Upper lobe of right lung (tissue), 1 donor: ENCODE measurements at regions not wholly inside any gene's neighbourhood (a gene's known extent, or its start where the extent isn't known, plus 50 kb on each side); places are given as distances from the start of the nearest gene placed in this dataset.

Experiments used
- ATAC-seq: fragments of 200-7000 bp; cut with Tn5 transposase; one replicate; pipeline ENCODE4 v1.9.1; 2020; ENCODE audit warnings: mild to moderate bottlenecking, moderate library complexity
- DNase-seq: peaks from one replicate; pipeline ENCODE4 v3.0.0-alpha.2; 2020
- H3K27ac ChIP-seq: fragments of 200-600 bp; one replicate; pipeline ENCODE4 v1.8.0; 2022
- H3K27me3 ChIP-seq: fragments of 200-600 bp; one replicate; pipeline ENCODE4 v1.8.0; 2022; ENCODE audit warnings: mild to moderate bottlenecking
- H3K36me3 ChIP-seq: fragments of 200-600 bp; one replicate; pipeline ENCODE4 v1.8.0; 2022
- H3K4me1 ChIP-seq: fragments of 200-600 bp; one replicate; pipeline ENCODE4 v1.8.0; 2022
- H3K4me3 ChIP-seq: fragments of 200-600 bp; one replicate; pipeline ENCODE4 v1.8.0; 2022; ENCODE audit warnings: mild to moderate bottlenecking
- H3K9me3 ChIP-seq: fragments of 200-600 bp; one replicate; pipeline ENCODE4 v1.8.0; 2022
- CTCF ChIP-seq: fragments of 200-600 bp; IDR thresholded peaks from one replicate; pipeline ENCODE4 v1.8.0; 2022; ENCODE audit warnings: antibody characterized with exemption
- intact Hi-C: fragments of 100-400 bp; cut with DNase I; formaldehyde crosslinking; loops from one replicate; pipeline ENCODE4 v1.11.0; 2022
- donor health status: DM: no; HTN: yes; CAD: no; lungs with severe emphysema.

- Histone ChIP-seq H3K4me1 (no peaks in the 10 kb centered on the region), H3K27me3 (no peaks in the 10 kb centered on the region), H3K27ac (no peak overlapping the region), H3K36me3 (no peaks in the 10 kb centered on the region), H3K9me3 (no peaks in the 10 kb centered on the region), H3K4me3 (no peak overlapping the region)
- no peak for DNase-seq
- TF ChIP-seq CTCF = peak; percentile 29
- peak; percentile 38 for ATAC-seq
- intact Hi-C loops = no loop called here
These were observed 125.6 kb downstream of the NXNL2 start for GRCh38 chr9:88660611-88661010.

DNA sequence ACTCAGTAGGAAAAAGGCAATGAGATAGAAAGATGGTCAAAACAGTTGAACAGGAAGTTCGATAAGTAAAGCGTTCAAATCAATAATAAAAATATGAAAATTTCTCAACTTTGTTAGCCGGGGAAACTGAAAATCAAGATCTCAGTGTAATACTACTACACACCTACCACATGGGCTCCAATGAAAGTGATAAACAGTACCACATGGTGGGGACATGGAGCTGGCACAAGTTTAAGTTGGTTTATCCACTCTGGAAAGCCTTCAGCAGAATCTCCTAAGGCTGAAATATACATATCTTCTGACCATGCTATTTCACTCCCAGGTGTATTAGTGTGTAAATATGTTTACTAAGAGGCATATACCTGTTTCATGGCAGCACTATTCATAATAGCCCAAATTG is 126.8 kb downstream of the NXNL2 start:
- DNase-seq (no peak), ATAC-seq (no peak)
- Histone ChIP-seq H3K4me1 (no peaks in the 10 kb centered on the region), H3K27ac (no peak overlapping the region), H3K36me3 (no peaks in the 10 kb centered on the region), H3K27me3 (no peaks in the 10 kb centered on the region), H3K9me3 (no peaks in the 10 kb centered on the region), H3K4me3 (no peak overlapping the region)
- TF ChIP-seq CTCF = no peak
- intact Hi-C loops = no loop called here

DNA sequence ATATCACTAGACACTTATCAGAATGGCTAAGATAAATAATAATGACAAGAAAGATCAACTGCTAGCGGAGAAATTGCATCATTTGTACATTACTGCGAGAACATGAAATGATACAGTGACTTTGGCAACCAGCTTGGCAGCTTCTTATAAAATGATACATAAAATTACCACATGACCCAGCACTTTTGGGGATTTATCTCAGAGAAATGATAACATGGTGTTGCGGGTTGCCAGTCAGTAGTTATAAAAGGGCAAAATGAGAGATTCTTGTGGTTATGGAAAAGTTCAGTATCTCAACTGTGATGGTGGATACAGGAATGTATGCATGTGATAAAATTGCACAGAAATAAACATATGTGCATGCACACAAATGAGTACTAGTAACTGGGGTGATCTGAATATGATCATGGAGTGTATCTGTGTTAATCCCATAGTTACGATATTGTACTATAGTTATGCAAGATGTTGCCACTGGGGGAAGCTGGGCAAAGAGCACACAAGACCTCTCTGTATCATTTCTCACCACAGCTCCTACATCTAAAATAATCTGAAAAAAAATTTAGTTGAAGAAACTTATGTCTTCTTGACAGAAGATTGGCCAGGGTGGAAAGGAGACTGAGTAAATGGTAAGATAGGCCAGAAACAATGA is 128.9 kb downstream of the NXNL2 start:
- no peaks in the 10 kb centered on the region for H3K36me3 ChIP-seq
- no peak for TF ChIP-seq CTCF
- ATAC-seq (no peak), DNase-seq (no peak)
- H3K9me3 ChIP-seq = no peaks in the 10 kb centered on the region
- no peaks in the 10 kb centered on the region for H3K4me1 ChIP-seq
- no peaks in the 10 kb centered on the region for H3K27me3 ChIP-seq
- no peak overlapping the region for H3K4me3 ChIP-seq
- no peak overlapping the region for H3K27ac ChIP-seq
- intact Hi-C loops = no loop called here

DNA sequence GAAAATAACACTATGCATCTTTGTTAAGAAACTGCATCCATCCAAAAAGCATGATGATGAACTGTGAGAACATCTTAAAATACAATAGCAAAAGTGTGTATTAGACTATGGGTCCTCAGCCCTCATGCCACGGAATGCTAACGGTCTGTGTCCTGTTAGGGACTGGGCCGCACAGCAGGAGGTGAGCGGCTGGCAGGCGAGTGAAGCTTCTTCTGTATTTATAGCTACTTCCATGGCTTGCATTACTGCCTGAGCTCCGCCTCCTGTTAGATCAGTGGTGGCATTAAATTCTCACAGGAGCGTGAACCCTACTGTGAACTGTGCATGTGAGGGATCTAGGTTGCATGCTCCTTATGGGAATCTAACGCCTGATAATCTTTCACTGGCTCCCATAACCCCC is 129.8 kb downstream of the NXNL2 start:
- intact Hi-C loops = no loop called here

DNA sequence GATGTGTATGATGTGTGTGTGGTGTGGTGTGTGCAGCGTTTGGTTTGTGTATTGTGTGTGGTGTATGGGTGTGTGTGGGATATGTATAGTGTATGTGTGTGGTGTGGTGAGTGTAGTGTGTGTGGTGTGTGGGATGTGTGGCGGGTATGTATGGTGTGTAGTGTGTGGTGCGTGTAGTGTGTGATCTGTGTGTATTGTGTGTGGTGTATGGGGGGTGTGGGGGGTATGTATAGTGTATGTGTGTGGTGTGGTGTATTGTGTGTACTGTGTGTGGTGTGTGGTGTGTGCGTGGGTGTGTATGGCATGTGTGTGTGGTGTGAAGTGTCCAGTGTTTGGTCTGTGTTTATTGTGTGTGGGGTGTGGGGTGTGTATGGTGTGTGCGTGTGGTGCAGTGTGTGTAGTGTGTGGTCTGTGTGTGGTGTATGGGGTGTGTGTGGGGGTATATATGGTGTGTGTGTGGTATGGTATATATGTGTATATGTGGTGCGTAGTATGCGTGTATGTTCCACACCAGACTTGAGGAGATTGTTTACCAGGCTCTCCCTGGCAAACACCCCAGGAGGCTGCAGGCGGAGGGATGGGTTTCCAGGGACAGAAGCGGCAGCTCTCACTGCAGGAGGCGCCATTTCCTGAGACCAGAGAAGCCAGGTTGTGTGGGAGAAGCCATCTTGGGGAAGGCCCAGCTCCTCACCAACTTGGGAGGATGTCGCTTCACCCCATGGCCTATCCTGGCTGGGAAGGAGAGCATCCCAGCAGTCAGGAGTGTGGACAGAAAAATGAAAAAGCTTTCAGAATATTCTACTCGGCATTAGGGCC is 138.1 kb downstream of the NXNL2 start:
- intact Hi-C loops = no loop called here
- Histone ChIP-seq H3K36me3 (no peaks in the 10 kb centered on the region), H3K9me3 (no peaks in the 10 kb centered on the region), H3K4me1 (no peaks in the 10 kb centered on the region), H3K27me3 (no peaks in the 10 kb centered on the region), H3K4me3 (no peak overlapping the region), H3K27ac (no peak overlapping the region)
- DNase-seq = no peak
- peak; percentile 14 for ATAC-seq
- TF ChIP-seq CTCF = no peak

More for the DNA sequence above, 129.8 kb downstream of the NXNL2 start:
- DNase-seq (no peak), ATAC-seq (no peak)
- no peak for TF ChIP-seq CTCF
- Histone ChIP-seq H3K36me3 (no peaks in the 10 kb centered on the region), H3K27me3 (no peaks in the 10 kb centered on the region), H3K9me3 (no peaks in the 10 kb centered on the region), H3K4me3 (no peak overlapping the region), H3K4me1 (no peaks in the 10 kb centered on the region), H3K27ac (no peak overlapping the region)
